ENCODE measurements at regions not wholly inside any gene's neighbourhood (a gene's known extent, or its start where the extent isn't known, plus 50 kb on each side); places are given as distances from the start of the nearest gene placed in this dataset.

DNA sequence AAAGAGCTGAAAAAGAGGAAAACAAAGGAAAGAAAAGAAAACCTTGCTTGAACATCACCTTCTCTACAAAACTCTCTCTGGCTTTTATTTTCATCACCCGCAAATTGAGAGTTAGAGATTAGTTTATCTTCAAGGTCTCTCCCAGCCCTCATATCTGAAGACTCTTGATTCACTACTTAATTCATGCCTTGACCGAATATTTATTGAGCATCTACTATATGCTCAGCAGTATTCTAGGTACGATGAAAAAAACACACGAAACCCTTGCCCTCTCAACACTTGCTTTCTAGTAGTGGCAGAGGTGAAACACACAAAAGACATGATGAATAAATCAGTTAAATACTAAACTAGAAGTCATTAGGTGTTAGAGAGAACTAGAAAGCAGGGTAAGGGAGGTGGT, 150.6 kb upstream of the CADM1 start:
- TF ChIP-seq, protein P1, sequence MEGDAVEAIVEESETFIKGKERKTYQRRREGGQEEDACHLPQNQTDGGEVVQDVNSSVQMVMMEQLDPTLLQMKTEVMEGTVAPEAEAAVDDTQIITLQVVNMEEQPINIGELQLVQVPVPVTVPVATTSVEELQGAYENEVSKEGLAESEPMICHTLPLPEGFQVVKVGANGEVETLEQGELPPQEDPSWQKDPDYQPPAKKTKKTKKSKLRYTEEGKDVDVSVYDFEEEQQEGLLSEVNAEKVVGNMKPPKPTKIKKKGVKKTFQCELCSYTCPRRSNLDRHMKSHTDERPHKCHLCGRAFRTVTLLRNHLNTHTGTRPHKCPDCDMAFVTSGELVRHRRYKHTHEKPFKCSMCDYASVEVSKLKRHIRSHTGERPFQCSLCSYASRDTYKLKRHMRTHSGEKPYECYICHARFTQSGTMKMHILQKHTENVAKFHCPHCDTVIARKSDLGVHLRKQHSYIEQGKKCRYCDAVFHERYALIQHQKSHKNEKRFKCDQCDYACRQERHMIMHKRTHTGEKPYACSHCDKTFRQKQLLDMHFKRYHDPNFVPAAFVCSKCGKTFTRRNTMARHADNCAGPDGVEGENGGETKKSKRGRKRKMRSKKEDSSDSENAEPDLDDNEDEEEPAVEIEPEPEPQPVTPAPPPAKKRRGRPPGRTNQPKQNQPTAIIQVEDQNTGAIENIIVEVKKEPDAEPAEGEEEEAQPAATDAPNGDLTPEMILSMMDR (IDR thresholded peaks at IDR 0.05) = no peak
- TF ChIP-seq POLR2A (IDR thresholded peaks at IDR 0.05) = no peak
- TF ChIP-seq EP300 (IDR thresholded peaks at IDR 0.05) = no peak
- TF ChIP-seq POLR2AphosphoS5 (IDR thresholded peaks at IDR 0.05) = no peak

All from suprapubic skin (tissue), 4 donors.